GM21786 (cell line): ENCODE measurements at regions not wholly inside any gene's neighbourhood (a gene's known extent, or its start where the extent isn't known, plus 50 kb on each side); places are given as distances from the start of the nearest gene placed in this dataset.
"Not testable (repeated sequence)": the region's sequence is repeated elsewhere in the genome, so short reads cannot be mapped to it uniquely, and the experiment has no call there.

Experiments
- ATAC-seq: cut with Tn5 transposase; IDR thresholded peaks from one replicate; pipeline ENCODE4 v1.9.1; 2021; ENCODE audit not compliant: unreplicated experiment

GRCh38 chrX:110511238-110511637, 152.6 kb downstream of the RTL9 start:
- ATAC-seq, result no peak

GRCh38 chrX:110512341-110512740, 153.7 kb downstream of the RTL9 start:
- ATAC-seq, result no peak

GRCh38 chrX:110514509-110514908, 155.9 kb downstream of the RTL9 start:
- no peak for ATAC-seq

GRCh38 chrX:110519501-110519900, 160.9 kb downstream of the RTL9 start:
- no peak for ATAC-seq

DNA sequence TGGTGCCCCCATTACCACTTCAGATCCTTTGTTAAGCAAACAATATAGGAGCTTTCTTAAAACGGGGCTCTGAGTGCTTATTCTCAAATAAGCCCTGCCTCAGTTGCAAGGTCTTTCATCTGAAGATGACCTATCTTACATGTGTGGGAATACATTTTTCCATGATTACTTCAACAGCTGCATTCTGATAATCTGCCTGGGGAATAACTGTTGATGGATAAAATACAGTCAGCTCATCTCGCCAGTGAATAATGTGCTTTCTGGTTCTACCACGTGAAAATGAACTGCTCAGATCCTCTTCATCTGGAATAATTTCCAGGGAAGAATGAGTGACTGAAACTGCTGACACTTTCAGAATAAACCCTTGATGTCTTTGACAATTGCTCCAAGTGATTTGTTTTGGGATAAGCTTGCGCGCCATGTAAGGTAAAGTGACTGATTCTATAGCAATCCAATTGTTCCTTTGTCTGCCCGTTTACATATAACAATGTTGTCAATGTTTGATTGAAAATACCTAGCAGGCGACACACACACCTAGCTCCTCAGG, 161.3 kb downstream of the RTL9 start:
- no peak for ATAC-seq

DNA sequence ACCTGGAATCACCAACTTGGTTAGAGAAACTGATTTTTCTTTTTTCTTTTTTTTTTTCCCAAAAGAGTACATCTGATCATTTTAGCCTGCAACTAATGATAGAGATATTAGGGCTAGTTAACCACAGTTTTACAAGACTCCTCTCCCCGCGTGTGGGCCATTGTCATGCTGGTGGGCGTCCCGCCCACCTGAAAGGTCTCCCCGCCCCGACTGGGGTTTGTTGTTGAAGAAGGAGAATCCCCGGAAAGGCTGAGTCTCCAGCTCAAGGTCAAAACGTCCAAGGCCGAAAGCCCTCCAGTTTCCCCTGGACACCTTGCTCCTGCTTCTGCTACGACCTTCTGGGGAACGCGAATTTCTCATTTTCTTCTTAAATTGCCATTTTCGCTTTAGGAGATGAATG, 162.0 kb downstream of the RTL9 start:
- ATAC-seq, result not testable (repeated sequence)

GRCh38 chrX:110531873-110532580, 173.4 kb downstream of the RTL9 start:
- ATAC-seq, result no peak

GRCh38 chrX:110532581-110532931, 173.9 kb downstream of the RTL9 start:
- no peak for ATAC-seq

DNA sequence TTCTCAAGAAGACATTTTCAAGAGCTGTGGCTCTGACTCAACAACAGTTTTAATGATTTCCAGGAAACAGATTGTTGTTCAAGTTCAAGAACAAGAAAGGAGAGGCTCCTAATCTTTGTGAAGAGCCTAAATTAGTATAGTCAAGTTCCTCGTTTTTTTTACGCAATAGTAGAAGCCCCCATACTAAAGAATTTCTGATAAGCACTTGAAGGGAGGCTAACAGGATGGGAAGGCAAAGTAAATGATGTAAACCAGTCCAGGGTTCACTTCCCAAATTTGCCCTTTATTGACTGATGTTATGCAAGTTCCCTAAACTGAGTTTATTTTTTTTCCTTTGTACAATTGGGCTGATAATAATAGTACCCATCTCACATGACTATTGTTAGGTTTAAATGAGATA, 178.2 kb downstream of the RTL9 start:
- no peak for ATAC-seq

- ATAC-seq, result no peak
Observed at GRCh38 chrX:110541266-110541665, 182.6 kb downstream of the RTL9 start.

DNA sequence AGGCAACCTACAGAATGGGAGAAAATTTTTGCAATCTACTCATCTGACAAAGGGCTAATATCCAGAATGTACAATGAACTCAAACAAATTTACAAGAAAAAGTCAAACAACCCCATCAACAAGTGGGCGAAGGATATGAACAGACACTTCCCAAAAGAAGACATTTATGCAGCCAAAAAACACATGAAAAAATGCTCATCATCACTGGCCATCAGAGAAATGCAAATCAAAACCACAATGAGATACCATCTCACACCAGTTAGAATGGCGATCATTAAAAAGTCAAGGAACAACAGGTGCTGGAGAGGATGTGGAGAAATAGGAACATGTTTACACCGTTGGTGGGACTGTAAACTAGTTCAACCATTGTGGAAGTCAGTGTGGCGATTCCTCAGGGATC, 192.2 kb downstream of the RTL9 start:
- not testable (repeated sequence) for ATAC-seq

DNA sequence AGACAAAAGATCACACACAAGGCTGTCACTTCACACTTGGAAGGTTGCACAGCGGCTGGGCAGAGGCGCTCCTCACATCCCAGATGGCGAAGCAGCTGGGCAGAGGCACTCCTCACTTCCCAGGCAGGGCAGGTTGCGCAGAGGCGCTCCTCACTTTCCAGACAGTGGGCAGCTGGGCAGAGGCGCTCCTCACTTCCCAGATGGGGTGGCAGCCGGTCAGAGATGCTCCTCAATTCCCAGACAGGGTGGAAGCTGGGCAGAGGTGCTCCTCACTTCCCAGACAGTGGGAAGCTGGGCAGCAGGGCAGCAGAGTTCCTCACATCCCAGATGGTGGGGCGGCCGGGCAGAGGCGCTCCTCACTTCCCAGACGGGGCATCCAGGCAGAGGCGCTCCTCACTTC, 199.2 kb downstream of the RTL9 start:
- ATAC-seq, result no peak

DNA sequence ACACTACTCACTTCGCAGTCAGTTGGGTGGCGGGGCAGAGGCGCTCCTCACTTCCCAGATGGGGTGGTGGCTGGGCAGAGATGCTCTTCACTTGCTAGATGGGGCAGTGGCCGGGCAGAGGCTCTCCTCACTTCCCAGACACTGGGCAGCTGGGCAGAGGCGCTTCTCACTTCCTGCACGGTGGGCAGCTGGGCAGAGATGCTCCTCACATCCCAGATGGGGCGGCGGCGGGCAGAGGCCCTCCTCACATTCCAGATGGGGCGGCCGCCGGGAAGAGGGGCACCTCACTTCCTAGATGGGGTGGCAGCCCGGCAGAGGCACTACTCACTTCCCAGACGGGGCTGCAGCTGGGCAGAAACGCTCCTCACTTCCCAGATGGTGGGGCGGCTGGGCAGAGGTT, 199.8 kb downstream of the RTL9 start:
- ATAC-seq, result no peak

GRCh38 chrX:110561034-110561433, 202.4 kb downstream of the RTL9 start:
- no peak for ATAC-seq

DNA sequence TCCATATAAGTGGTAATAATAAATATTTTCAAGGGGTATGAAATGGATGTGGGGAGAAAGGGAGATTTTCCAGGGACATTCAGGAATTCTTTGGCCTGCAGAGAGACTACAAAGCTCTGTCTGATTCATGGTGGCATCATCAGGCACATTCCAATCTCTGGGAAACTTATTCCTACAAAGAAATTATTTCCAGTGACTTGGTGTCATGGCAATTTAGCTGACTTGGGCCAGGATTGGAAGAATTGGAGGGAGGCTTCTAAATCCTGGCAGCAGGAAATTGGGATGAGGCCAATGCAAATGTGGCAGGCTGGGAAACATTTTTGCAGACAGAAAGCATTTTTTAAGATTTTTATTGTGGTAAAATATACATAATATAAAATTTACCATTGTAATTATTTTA, 204.6 kb downstream of the RTL9 start:
- no peak for ATAC-seq

- ATAC-seq, result no peak
Observed at GRCh38 chrX:110568441-110568840, 209.8 kb downstream of the RTL9 start.

GRCh38 chrX:110569506-110569905, 210.9 kb downstream of the RTL9 start:
- ATAC-seq, result no peak

DNA sequence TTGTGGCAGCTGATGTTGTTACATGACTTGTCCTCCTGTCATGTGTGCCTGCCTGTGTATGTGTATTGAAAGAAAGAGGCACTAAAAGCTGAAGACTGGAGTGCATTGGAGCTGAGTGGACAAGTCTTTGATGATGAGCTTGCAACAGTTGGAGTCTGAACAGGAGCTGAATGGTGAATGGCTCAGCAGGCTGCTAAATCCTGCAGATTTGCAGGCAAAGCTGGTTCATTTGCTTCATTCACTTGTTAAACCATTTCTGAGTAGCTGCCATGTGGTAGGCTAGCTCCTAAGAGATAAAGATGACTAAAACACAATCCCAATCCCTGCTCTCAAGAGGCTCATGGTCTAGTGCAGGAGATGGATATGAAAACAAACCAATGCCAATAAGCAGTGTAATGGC, 217.3 kb downstream of the CHRDL1 start:
- no peak for ATAC-seq

DNA sequence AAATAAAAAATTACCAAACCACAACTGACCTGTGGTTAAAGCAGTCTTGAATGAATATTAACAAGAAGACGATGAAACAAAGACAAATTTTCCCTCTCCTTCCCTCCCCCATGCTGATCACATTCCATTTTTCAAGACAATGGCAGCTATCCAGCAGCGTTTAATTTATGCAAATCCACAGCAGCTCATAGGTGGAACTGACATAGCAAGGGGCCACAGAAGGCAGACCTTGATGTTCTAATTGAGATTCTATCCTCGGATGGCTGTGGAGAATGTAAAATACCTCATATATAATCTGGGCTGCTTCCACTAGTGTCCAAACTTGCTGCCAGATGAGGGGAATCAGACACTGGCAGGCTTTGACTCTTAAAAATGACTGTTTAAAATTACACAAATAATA, 211.5 kb downstream of the CHRDL1 start:
- ATAC-seq, result no peak

DNA sequence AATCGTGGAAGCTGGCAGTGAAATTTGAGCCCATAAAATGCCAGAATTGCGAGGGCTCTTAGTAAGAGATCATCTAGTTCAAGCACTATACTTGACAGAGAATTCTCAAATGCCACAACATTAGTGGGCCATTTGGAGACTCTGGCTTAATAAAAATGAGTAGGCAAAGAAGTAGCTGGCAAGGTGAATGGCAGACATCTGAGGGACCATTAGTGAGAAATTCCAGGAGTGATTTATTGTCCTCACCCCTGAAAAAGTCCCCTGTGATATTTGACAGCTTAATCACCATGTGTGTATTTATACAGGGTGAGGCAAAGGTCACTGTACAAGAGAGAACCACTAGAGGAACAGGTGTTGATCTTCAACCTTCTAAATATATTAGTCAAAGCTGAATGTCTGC, 207.5 kb downstream of the CHRDL1 start:
- no peak for ATAC-seq

- ATAC-seq, result no peak
Observed at GRCh38 chrX:110588853-110589252, 206.8 kb downstream of the CHRDL1 start.

- no peak for ATAC-seq
Observed at GRCh38 chrX:110600745-110601310, 194.8 kb downstream of the CHRDL1 start.

DNA sequence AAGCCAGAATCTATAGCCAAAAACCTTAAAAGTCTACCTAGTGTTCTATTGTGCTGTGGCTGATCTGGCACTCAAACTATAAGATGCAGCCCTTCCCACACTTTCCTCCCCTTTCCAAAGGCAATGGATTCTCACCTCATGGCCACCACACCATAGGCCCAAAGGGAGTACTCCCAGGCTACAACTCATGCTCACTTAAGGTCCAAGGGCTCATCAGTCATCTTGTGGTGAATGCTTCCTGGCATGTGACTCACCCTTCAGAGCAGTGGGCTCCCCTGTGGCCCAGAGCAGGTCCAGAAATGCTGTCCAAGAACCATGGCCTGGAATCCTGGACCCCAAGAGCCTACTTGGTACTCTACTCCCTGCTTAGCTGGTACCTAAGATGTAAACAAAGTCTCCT, 181.0 kb downstream of the CHRDL1 start:
- no peak for ATAC-seq
